ENCODE measurements at regions not wholly inside any gene's neighbourhood (a gene's known extent, or its start where the extent isn't known, plus 50 kb on each side); places are given as distances from the start of the nearest gene placed in this dataset.

DNA sequence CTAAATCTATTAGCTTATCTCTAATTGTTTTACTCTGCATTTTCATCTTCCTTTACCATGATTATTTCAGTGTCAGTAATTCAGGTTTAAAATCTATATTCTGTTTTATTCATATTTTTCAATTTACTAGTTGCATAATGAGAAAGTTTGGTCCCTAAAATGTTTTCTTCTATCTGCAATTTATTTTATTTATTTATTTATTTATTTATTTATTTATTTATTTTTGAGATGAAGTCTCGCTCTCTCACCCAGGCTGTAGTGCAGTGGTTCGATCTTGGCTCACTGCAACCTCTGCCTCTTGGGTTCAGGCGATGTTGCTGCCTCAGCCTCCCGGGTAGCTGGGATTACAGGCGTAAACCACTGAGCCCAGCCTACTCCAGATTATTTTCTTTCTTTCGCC lies 1597.3 kb downstream of the CDH8 start:
- no peak for DNase-seq
- in situ Hi-C loops (cut with MboI; ENCODE audit: low pct_ligation_motif_present in 1 of 4, low pct_unique_long_range_greater_than_20kb in 1 of 4, low sequenced_read_pairs in 3 of 4) (no loop called here), intact Hi-C loops (cut with DNase I; ENCODE audit: low total_unique reads) (no loop called here)
- H3K9me3 ChIP-seq = peaks cover 0 to 5% of the 10 kb centered on the region in 2 donors
- H3K4me3 ChIP-seq = no peak overlapping the region
- no peaks in the 10 kb centered on the region for H3K27me3 ChIP-seq
- no peak overlapping the region for H3K27ac ChIP-seq
- no peaks in the 10 kb centered on the region for H3K36me3 ChIP-seq
- 79 to 82% methylated on average over 6 of the region's 6 CpGs for WGBS, 2 donors (ENCODE audit: low coverage in 1 of 2)
- H3K4me1 ChIP-seq = no peaks in the 10 kb centered on the region
- TF ChIP-seq EP300 (IDR thresholded peaks at IDR 0.05; ENCODE audit: low read depth) (no peak), POLR2A (IDR thresholded peaks at IDR 0.05) (no peak), POLR2AphosphoS5 (IDR thresholded peaks at IDR 0.05) (no peak)
- TF ChIP-seq, protein P1, sequence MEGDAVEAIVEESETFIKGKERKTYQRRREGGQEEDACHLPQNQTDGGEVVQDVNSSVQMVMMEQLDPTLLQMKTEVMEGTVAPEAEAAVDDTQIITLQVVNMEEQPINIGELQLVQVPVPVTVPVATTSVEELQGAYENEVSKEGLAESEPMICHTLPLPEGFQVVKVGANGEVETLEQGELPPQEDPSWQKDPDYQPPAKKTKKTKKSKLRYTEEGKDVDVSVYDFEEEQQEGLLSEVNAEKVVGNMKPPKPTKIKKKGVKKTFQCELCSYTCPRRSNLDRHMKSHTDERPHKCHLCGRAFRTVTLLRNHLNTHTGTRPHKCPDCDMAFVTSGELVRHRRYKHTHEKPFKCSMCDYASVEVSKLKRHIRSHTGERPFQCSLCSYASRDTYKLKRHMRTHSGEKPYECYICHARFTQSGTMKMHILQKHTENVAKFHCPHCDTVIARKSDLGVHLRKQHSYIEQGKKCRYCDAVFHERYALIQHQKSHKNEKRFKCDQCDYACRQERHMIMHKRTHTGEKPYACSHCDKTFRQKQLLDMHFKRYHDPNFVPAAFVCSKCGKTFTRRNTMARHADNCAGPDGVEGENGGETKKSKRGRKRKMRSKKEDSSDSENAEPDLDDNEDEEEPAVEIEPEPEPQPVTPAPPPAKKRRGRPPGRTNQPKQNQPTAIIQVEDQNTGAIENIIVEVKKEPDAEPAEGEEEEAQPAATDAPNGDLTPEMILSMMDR (IDR thresholded peaks at IDR 0.05) = no peak

DNA sequence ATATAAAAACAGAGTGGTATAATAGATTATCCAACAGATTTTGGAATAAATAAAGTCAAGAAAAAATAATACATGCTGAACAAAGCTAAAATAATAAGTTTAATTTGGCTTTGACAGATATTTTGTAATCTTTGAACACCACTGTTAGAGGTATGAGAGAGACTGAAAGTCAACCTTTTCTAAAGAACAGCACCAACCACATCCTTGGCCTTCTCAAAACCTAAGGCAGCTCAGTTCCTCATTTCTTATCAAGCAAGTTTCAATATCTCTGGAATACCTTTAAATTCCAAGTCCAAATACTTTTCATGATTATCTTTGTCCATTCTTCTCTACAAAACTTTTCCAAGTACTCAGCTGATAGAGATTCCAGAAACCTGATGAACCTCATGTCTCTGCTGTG lies 1603.8 kb downstream of the CDH8 start:
- no peak for TF ChIP-seq EP300 (IDR thresholded peaks at IDR 0.05; ENCODE audit: low read depth)
- TF ChIP-seq POLR2AphosphoS5 (IDR thresholded peaks at IDR 0.05) = no peak
- no peak for TF ChIP-seq POLR2A (IDR thresholded peaks at IDR 0.05)
- TF ChIP-seq, protein P1 (IDR thresholded peaks at IDR 0.05) = no peak
- H3K4me1 ChIP-seq = no peaks in the 10 kb centered on the region
- H3K36me3 ChIP-seq = no peaks in the 10 kb centered on the region
- no peak overlapping the region for H3K27ac ChIP-seq
- H3K9me3 ChIP-seq = peaks cover 0 to 3% of the 10 kb centered on the region in 2 donors
- no peaks in the 10 kb centered on the region for H3K27me3 ChIP-seq
- intact Hi-C loops (cut with DNase I; ENCODE audit: low total_unique reads) (no loop called here), in situ Hi-C loops (cut with MboI; ENCODE audit: low pct_ligation_motif_present in 1 of 4, low pct_unique_long_range_greater_than_20kb in 1 of 4, low sequenced_read_pairs in 3 of 4) (no loop called here)
- H3K4me3 ChIP-seq = no peak overlapping the region
- no peak for DNase-seq

DNA sequence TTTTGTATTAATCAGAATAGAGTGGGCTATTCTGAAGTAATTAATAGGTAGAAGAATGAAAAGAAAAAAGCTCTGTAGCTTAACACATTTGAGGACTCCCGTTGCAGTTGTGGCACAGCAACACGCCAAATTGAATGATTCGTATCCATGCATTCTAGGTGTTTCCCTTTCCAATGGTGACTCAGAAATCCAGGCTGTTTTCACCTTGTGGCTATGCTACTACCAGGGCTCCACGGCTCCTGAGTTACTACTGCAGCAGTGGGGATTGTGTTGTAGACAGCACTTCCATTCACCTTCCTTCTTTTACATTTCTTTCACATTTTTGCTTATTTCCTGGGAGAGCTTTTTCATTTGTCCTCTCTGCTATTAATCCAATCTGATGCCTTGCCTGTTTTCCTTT lies 1616.4 kb downstream of the CDH8 start:
- H3K27me3 ChIP-seq = no peaks in the 10 kb centered on the region
- H3K4me3 ChIP-seq = no peak overlapping the region
- no peak overlapping the region for H3K27ac ChIP-seq
- no peaks in the 10 kb centered on the region for H3K4me1 ChIP-seq
- intact Hi-C loops (cut with DNase I; ENCODE audit: low total_unique reads) (no loop called here), in situ Hi-C loops (cut with MboI; ENCODE audit: low pct_ligation_motif_present in 1 of 4, low pct_unique_long_range_greater_than_20kb in 1 of 4, low sequenced_read_pairs in 3 of 4) (no loop called here)
- H3K9me3 ChIP-seq = peaks cover 0 to 8% of the 10 kb centered on the region in 2 donors
- 68 to 75% methylated on average over 4 of the region's 4 CpGs for WGBS, 2 donors (ENCODE audit: low coverage in 1 of 2)
- no peak for DNase-seq
- TF ChIP-seq EP300 (IDR thresholded peaks at IDR 0.05; ENCODE audit: low read depth) (no peak), POLR2A (IDR thresholded peaks at IDR 0.05) (no peak), POLR2AphosphoS5 (IDR thresholded peaks at IDR 0.05) (no peak)
- TF ChIP-seq, protein P1 (IDR thresholded peaks at IDR 0.05) = no peak
- no peaks in the 10 kb centered on the region for H3K36me3 ChIP-seq

DNA sequence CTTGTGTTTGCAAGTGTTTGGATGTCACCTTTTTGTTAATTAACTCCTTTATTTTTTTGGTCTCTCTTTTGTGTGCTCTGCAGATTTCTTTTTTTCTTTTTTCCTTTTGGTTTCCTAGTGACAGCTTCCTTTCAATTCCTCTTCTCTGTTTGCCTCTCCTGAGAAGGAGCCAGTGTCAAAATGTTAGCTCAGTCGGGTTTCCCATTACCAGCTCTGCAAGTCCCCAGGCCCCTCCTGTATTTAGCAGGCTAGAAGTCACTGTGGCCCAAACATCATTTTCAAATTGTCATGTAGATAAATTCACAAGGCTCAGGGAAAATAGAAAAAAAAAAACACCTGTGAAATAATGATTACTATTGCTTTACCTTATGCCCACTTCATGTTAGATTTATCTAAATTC lies 1621.6 kb downstream of the CDH8 start:
- Histone ChIP-seq H3K36me3 (no peaks in the 10 kb centered on the region), H3K4me3 (no peak overlapping the region), H3K27me3 (no peaks in the 10 kb centered on the region), H3K4me1 (no peaks in the 10 kb centered on the region), H3K27ac (no peak overlapping the region), H3K9me3 (peaks cover 0 to 8% of the 10 kb centered on the region in 2 donors)
- no peak for DNase-seq
- in situ Hi-C loops (cut with MboI; ENCODE audit: low pct_ligation_motif_present in 1 of 4, low pct_unique_long_range_greater_than_20kb in 1 of 4, low sequenced_read_pairs in 3 of 4) (no loop called here), intact Hi-C loops (cut with DNase I; ENCODE audit: low total_unique reads) (no loop called here)
- WGBS, 2 donors (ENCODE audit: low coverage in 1 of 2) = 14 to 15% methylated on average over 1 of the region's 1 CpG
- TF ChIP-seq POLR2AphosphoS5 (IDR thresholded peaks at IDR 0.05) = no peak

DNA sequence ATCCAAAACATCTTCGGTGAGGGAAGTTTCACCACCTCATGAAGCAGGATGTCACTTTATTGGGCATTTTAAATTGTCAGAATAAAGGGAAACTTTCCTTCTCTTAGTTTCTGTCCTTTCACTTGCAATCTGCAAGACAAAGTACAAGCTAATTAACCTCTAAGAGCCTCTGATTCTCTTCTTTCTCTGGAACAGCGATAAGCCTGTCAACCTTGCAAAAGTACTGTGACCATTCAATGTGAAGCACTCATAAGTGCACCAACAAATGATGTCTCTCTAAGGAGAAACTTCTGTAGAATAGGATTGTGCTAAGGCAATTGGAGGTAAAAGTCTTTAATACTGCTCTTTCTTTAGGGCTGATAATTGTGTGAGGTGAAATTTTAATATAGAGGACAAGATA lies 1622.3 kb downstream of the CDH8 start:
- no peaks in the 10 kb centered on the region for H3K27me3 ChIP-seq
- in situ Hi-C loops (cut with MboI; ENCODE audit: low pct_ligation_motif_present in 1 of 4, low pct_unique_long_range_greater_than_20kb in 1 of 4, low sequenced_read_pairs in 3 of 4) (no loop called here), intact Hi-C loops (cut with DNase I; ENCODE audit: low total_unique reads) (no loop called here)
- H3K9me3 ChIP-seq = peaks cover 0 to 8% of the 10 kb centered on the region in 2 donors
- no peaks in the 10 kb centered on the region for H3K36me3 ChIP-seq
- DNase-seq = no peak
- H3K27ac ChIP-seq = no peak overlapping the region
- H3K4me1 ChIP-seq = no peaks in the 10 kb centered on the region
- no peak overlapping the region for H3K4me3 ChIP-seq
- 66 to 77% methylated on average over 2 of the region's 2 CpGs for WGBS, 2 donors (ENCODE audit: low coverage in 1 of 2)
- TF ChIP-seq, protein P1 (IDR thresholded peaks at IDR 0.05) = no peak
- TF ChIP-seq POLR2A (IDR thresholded peaks at IDR 0.05) = no peak
- TF ChIP-seq EP300 (IDR thresholded peaks at IDR 0.05; ENCODE audit: low read depth) = no peak
- no peak for TF ChIP-seq POLR2AphosphoS5 (IDR thresholded peaks at IDR 0.05)
